Activated naive CD8-positive, alpha-beta T cell treated with anti-CD3 and anti-CD28 coated beads, Interleukin-2, amount 10 ng/mL, durations not matched to agents 7 days and 5 days (primary cell): ENCODE measurements at regions not wholly inside any gene's neighbourhood (a gene's known extent, or its start where the extent isn't known, plus 50 kb on each side); places are given as distances from the start of the nearest gene placed in this dataset.

Experiments used
- ATAC-seq: fragments of 150-1000 bp; cut with Tn5 transposase; one replicate; pipeline ENCODE4 v1.10.0; 2021; ENCODE audit warnings: low read depth, moderate library complexity
- POLR2A ChIA-PET: fragments of 350-600 bp; sonication (Branson Sonifier 250); formaldehyde crosslinking; loops from one replicate; lab custom pipeline; 2021; ENCODE audit warnings: antibody characterized with exemption; lab: Charles Lee
- DNase-seq: peaks from one replicate; pipeline ENCODE4 v3.0.0; 2021
- H3K27ac Mint-ChIP-seq: one replicate; pipeline ENCODE4 v1.8.0; 2022; ENCODE audit warnings: mild to moderate bottlenecking, mixed read lengths
- H3K27me3 Mint-ChIP-seq: one replicate; pipeline ENCODE4 v1.8.0; 2022; ENCODE audit warnings: mild to moderate bottlenecking, moderate library complexity, mixed read lengths
- H3K36me3 Mint-ChIP-seq: one replicate; pipeline ENCODE4 v1.8.0; 2021; ENCODE audit warnings: mild to moderate bottlenecking, mixed read lengths
- H3K4me1 Mint-ChIP-seq: one replicate; pipeline ENCODE4 v1.8.0; 2021; ENCODE audit warnings: mixed read lengths
- H3K4me3 Mint-ChIP-seq: one replicate; pipeline ENCODE4 v1.8.0; 2022; ENCODE audit warnings: mild to moderate bottlenecking, moderate library complexity, mixed read lengths
- H3K9me3 Mint-ChIP-seq: one replicate; pipeline ENCODE4 v1.8.0; 2021; ENCODE audit warnings: mixed read lengths

DNA sequence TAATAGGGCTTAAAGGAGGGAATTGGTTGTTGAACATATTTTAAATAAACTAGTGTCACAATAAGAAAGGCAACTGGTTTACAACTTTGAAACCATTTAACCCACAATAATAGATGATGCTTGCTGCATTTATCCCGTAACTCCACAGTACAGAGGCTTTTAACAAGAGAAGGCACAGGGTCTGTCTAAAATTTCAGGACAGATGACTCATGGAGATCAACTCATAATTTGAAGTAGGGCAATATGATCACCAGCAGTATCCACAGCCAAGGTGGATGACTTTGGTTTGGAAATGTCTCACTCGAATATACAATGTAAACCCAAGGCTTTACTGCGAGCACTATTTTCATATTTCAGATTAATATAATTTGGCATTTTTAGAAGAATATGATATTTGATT is 340.2 kb downstream of the LRIG3 start:
- POLR2A ChIA-PET = no interaction called here
- ATAC-seq (no peak), DNase-seq (no peak)
- no peaks in the 10 kb centered on the region for H3K36me3 Mint-ChIP-seq
- H3K27me3 Mint-ChIP-seq = no peaks in the 10 kb centered on the region
- H3K4me3 Mint-ChIP-seq = no peak overlapping the region
- no peak overlapping the region for H3K27ac Mint-ChIP-seq
- no peaks in the 10 kb centered on the region for H3K4me1 Mint-ChIP-seq
- no peaks in the 10 kb centered on the region for H3K9me3 Mint-ChIP-seq

DNA sequence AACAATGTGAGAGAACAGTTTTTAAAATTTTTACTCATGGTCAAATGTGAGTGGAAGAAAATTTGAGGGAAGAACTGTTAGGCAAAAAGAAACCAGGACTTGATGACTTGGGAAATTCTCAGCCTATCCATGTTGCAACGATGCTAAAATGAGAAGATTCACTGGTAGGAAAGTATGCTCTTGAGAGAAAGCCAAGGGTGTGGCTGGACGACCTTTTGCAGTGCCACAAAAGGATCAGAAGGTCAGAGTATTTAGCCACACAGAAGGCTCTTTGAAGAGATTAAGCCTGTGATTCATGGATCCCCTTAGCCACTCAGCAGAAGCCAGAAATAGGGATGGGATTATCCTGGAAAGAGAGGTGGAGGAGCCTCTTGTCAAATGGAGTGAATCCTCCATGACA is 336.8 kb downstream of the LRIG3 start:
- no peaks in the 10 kb centered on the region for H3K4me1 Mint-ChIP-seq
- POLR2A ChIA-PET = no interaction called here
- no peak overlapping the region for H3K27ac Mint-ChIP-seq
- no peaks in the 10 kb centered on the region for H3K9me3 Mint-ChIP-seq
- no peaks in the 10 kb centered on the region for H3K27me3 Mint-ChIP-seq
- H3K4me3 Mint-ChIP-seq = no peak overlapping the region
- DNase-seq (no peak), ATAC-seq (no peak)
- no peaks in the 10 kb centered on the region for H3K36me3 Mint-ChIP-seq

DNA sequence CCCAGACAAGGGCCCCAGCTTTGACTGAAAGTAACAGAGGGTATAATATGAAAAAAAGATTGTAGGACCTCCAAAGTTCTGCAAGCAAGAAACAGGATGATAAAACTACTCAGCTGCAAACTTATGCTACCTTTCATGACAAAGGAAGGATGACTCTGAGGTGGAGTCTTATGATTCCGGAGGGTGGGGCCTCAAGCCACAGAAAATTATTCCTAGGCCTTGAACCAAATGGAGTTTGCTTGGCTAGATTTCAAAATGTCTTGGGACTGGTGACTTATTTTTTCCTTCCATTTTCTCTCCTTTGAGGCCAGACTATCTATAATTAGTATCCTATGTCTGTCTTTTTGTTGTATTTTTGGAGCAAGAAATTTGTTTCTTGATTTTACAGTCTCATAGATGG is 336.4 kb downstream of the LRIG3 start:
- H3K4me1 Mint-ChIP-seq = no peaks in the 10 kb centered on the region
- no peak for DNase-seq
- no peak overlapping the region for H3K27ac Mint-ChIP-seq
- no peaks in the 10 kb centered on the region for H3K9me3 Mint-ChIP-seq
- H3K4me3 Mint-ChIP-seq = no peak overlapping the region
- POLR2A ChIA-PET = no interaction called here
- ATAC-seq = no peak
- H3K36me3 Mint-ChIP-seq = no peaks in the 10 kb centered on the region
- H3K27me3 Mint-ChIP-seq = no peaks in the 10 kb centered on the region

DNA sequence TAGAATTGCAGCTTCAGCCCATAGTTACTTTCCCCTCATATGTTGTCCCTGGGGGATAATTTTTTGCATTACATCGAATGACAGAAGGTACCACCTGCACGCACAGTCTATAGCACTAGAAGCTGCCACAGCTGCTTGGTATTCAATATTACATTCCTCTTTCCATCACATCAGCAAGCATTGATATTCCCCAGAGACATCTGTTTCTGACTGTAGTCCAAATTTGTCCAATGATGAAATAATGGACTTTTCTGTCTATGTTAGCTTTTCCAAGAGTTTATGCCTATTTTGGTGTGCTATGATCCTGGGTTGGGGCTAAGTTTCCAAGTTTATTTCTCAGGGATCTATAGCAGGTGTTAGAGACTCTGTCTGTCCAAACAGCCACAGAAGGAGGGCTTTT is 335.4 kb downstream of the LRIG3 start:
- no peak for ATAC-seq
- POLR2A ChIA-PET = no interaction called here
- no peak for DNase-seq
- Mint-ChIP-seq H3K36me3 (no peaks in the 10 kb centered on the region), H3K4me1 (no peaks in the 10 kb centered on the region), H3K9me3 (no peaks in the 10 kb centered on the region), H3K27me3 (no peaks in the 10 kb centered on the region), H3K4me3 (no peak overlapping the region), H3K27ac (no peak overlapping the region)

DNA sequence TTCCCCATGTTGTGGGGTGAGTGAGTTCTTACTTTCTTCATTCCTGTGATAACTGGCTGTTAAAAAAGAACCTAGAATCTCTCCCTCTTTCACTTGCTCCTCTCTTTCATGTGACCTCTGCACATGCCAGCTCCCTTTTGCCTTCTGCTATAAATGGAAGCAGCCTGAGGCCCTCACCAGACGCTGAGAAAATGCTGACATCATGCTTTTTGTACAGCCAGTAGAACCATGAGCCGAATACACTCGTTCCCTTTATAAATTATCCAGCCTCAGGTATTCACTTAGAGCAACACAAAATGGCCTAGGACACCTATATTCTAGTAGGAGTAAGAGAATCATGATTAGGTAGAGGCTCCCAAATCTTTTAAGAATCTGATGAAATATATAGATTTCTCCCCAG is 333.5 kb downstream of the LRIG3 start:
- H3K27ac Mint-ChIP-seq = no peak overlapping the region
- POLR2A ChIA-PET = no interaction called here
- H3K4me1 Mint-ChIP-seq = no peaks in the 10 kb centered on the region
- no peaks in the 10 kb centered on the region for H3K9me3 Mint-ChIP-seq
- H3K36me3 Mint-ChIP-seq = no peaks in the 10 kb centered on the region
- no peak overlapping the region for H3K4me3 Mint-ChIP-seq
- DNase-seq (no peak), ATAC-seq (no peak)
- no peaks in the 10 kb centered on the region for H3K27me3 Mint-ChIP-seq

DNA sequence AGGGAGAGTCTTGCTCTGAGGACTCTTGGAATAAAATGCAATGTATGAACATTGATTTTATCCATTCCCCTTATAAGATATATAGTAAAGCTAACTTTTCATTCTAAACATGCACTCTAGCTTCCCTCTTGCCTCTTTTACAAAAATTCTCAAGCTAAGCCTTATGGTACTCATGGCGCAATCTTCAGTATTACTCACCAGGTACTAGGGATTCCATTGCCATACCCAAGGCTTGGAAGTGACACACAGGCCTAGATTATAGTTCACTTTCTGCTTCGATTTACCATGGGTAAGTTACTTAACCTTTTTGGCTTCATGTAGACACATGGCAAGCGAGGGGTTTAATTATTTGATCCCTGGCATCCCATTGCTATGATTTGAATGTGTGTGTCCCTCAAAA is 331.5 kb downstream of the LRIG3 start:
- no peak overlapping the region for H3K4me3 Mint-ChIP-seq
- ATAC-seq = no peak

DNA sequence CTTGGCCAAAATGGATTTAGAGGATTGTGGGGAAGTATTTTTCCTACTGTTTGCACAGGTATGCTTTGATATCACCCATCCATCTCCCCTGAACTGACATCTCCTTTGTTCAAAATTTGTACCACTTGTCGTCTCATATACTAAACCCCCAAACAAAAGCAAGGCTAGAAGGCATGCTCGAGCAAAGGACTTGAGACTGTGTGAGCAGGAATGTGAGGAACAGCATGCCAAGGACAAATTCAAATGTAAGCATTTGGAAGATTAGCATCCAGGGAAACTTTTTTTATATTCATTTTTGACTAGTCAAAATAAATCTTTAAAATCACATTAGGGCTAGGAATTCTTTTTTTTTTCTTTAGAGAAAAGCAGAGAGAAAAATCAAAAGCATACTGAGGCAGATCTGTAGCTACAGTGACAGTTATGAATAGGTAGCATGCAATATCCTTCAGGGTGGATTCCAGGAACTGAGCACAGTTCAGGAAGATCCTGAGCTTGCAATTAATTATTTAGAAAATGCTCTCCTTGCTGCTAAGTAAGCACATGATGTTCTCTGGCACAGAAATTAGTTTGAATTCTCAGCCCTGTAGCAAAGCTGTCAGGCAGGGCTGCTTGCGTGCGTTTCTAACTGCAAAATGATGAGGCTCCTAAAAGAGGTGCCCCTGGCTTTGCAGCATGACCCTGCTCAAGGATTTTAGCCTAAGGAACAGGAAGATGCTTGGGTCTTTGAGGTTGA is 327.7 kb downstream of the LRIG3 start:
- no peaks in the 10 kb centered on the region for H3K9me3 Mint-ChIP-seq
- POLR2A ChIA-PET = no interaction called here
- H3K36me3 Mint-ChIP-seq = no peaks in the 10 kb centered on the region
- no peaks in the 10 kb centered on the region for H3K4me1 Mint-ChIP-seq
- H3K27me3 Mint-ChIP-seq = no peaks in the 10 kb centered on the region
- H3K4me3 Mint-ChIP-seq = no peak overlapping the region
- no peak overlapping the region for H3K27ac Mint-ChIP-seq
- ATAC-seq (no peak), DNase-seq (no peak)

More for the DNA sequence above, 331.5 kb downstream of the LRIG3 start:
- Mint-ChIP-seq H3K9me3 (no peaks in the 10 kb centered on the region), H3K27ac (no peak overlapping the region), H3K27me3 (no peaks in the 10 kb centered on the region), H3K4me1 (no peaks in the 10 kb centered on the region), H3K36me3 (no peaks in the 10 kb centered on the region)
- POLR2A ChIA-PET = no interaction called here
- no peak for DNase-seq

DNA sequence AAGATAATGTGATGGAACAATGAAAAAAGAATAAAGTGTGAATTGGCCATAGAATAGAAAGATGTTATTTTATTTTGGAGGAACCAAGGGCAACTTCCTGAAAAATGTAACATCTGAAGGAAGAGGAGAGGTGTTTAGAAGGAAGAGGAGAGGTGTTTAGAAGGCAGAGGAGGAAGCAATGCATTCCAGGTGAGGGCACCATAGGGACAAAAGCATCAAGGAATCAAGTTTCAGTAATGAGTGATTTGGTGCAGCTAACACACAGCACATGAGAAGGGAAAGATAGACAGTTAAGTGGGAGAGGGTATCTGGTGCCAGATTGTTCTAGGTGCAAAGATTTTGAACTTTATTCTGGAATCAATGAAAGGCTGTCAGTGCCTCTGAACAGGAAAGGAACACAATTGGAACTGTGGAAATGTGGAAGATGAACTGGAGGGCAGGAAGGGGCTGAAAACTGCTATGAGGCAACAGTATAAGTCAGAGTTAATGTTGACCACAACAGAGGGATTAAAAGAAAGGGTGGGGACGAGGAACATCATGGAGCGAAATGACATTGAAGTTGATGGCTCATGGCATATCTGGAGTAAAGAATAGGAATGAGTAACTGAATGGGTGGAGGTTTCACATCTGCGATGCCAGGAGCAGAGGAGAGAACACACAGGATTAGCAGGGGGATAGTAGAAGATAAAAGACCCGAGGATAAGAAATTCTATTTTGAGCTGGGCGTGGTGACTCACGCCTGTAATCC is 326.6 kb downstream of the LRIG3 start:
- Mint-ChIP-seq H3K27me3 (no peaks in the 10 kb centered on the region), H3K4me3 (no peak overlapping the region), H3K27ac (no peak overlapping the region)

DNA sequence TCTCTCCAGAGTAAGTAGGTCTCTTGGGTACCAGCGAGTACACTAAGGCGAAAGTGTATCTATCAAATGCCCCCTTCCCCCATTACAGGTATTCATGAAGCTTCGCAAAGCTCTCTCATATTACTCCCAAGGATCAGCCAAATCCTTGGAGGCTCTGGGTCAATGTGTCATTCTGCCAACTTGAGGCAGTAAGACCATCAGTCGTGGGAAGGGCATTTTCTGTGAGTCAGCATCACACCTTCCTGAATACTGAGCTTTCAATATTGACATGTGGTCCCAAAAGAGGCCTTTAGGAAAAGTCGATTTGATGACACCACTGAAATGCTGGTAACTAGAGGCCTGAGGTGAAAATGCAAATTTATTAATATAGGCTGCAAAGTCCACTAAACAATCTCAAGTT is 323.9 kb downstream of the LRIG3 start:
- H3K27me3 Mint-ChIP-seq = no peaks in the 10 kb centered on the region
- no peaks in the 10 kb centered on the region for H3K4me1 Mint-ChIP-seq
- no peak for DNase-seq
- H3K4me3 Mint-ChIP-seq = no peak overlapping the region
- no peak for ATAC-seq
- POLR2A ChIA-PET = no interaction called here
- H3K9me3 Mint-ChIP-seq = no peaks in the 10 kb centered on the region
- H3K36me3 Mint-ChIP-seq = no peaks in the 10 kb centered on the region
- H3K27ac Mint-ChIP-seq = no peak overlapping the region

More for the DNA sequence above, 326.6 kb downstream of the LRIG3 start:
- Mint-ChIP-seq H3K36me3 (no peaks in the 10 kb centered on the region), H3K4me1 (no peaks in the 10 kb centered on the region), H3K9me3 (no peaks in the 10 kb centered on the region)
- POLR2A ChIA-PET = no interaction called here
- no peak for DNase-seq
- ATAC-seq = no peak

DNA sequence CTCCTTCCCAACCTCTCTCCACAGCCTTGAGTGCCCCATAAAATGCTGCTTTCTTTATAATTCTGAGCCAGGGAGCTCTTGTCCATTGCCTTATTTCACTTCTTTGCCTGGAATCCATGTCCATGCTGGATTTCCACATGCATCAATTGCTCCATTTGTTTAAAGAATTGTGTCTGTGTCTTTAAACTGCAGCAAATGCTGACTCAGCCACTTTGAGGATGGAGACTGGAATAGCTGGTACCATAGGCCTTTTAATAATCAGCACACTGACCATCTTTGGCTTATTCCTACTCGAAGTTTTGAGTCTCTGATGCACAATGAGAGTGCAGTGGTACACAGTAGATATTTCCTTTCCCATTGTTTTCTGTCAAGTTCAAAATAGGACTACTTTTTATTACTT is 318.8 kb downstream of the LRIG3 start:
- H3K27ac Mint-ChIP-seq = no peak overlapping the region
- H3K9me3 Mint-ChIP-seq = peaks cover 3% of the 10 kb centered on the region
- DNase-seq (no peak), ATAC-seq (no peak)
- H3K36me3 Mint-ChIP-seq = no peaks in the 10 kb centered on the region
- H3K4me3 Mint-ChIP-seq = no peak overlapping the region
- POLR2A ChIA-PET = no interaction called here
- peaks cover 1% of the 10 kb centered on the region for H3K27me3 Mint-ChIP-seq
- H3K4me1 Mint-ChIP-seq = no peaks in the 10 kb centered on the region

DNA sequence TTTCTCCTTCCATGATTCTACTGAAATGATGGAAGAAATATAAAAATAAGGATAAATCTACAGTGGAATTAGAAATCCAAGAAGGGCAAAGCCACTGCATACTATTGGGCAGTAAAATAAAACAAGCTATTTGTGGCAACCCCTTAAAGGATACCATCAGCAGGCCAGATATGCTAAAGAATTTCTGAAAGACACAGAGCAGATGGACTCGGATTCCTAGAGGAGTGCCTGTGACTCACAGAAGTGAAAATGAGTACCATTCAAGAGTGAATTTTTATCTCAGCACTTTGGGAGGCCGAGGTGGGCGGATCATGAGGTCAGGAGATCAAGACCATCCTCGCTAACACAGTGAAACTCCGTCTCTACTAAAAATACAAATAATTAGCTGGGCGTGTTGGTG is 318.1 kb downstream of the LRIG3 start:
- no peak overlapping the region for H3K4me3 Mint-ChIP-seq
- H3K9me3 Mint-ChIP-seq = peaks cover 3% of the 10 kb centered on the region
- H3K27ac Mint-ChIP-seq = no peak overlapping the region
- ATAC-seq (no peak), DNase-seq (no peak)
- H3K36me3 Mint-ChIP-seq = no peaks in the 10 kb centered on the region
- no peaks in the 10 kb centered on the region for H3K4me1 Mint-ChIP-seq
- POLR2A ChIA-PET = no interaction called here
- H3K27me3 Mint-ChIP-seq = peaks cover 1% of the 10 kb centered on the region

DNA sequence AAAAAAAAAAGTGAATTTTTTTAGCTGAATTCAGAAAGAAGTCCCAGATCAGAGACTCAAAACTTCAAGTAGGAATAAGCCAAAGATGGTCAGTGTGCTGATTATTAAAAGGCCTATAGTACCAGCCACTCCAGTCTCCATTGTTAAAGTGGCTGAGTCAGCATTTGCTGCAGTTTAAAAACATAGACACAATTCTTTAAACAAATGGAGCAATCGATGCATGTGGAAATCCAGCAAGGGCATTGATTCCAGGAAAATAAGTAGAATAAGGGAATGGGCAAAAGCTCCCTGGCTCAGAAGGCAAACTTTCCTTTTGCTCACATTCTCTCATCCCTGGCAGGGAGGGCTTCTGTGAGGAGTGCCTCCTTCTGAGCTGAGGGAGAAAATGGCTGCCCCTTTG is 317.6 kb downstream of the LRIG3 start:
- H3K4me3 Mint-ChIP-seq = no peak overlapping the region
- DNase-seq = no peak
- POLR2A ChIA-PET = no interaction called here
- ATAC-seq = no peak
- H3K36me3 Mint-ChIP-seq = no peaks in the 10 kb centered on the region
- H3K27ac Mint-ChIP-seq = no peak overlapping the region
- peaks cover 1% of the 10 kb centered on the region for H3K27me3 Mint-ChIP-seq
- peaks cover 3% of the 10 kb centered on the region for H3K9me3 Mint-ChIP-seq
- no peaks in the 10 kb centered on the region for H3K4me1 Mint-ChIP-seq

DNA sequence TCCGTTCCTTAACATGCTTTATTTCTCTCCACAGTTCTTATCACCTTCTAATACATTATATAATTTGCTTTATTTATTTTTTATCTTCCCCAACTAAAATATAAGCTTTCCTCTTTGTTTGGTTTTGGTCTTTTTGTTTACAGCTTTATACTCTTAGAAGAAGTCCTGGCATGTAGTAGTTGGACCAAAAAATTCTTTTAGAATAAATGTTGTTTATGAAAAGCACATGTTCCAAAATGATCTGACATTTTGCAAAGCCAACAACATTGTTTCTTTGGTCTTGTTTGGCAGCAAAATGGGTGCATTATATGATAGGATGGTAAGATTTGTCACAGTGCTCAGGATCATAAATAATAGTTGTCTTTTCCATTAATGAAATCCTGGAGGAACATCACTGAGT is 312.5 kb downstream of the LRIG3 start:
- ATAC-seq = no peak
- no peak overlapping the region for H3K4me3 Mint-ChIP-seq
- H3K36me3 Mint-ChIP-seq = no peaks in the 10 kb centered on the region
- peaks cover 3% of the 10 kb centered on the region for H3K9me3 Mint-ChIP-seq
- POLR2A ChIA-PET = no interaction called here
- peaks cover 1% of the 10 kb centered on the region for H3K27me3 Mint-ChIP-seq
- H3K4me1 Mint-ChIP-seq = no peaks in the 10 kb centered on the region
- no peak for DNase-seq
- H3K27ac Mint-ChIP-seq = no peak overlapping the region

DNA sequence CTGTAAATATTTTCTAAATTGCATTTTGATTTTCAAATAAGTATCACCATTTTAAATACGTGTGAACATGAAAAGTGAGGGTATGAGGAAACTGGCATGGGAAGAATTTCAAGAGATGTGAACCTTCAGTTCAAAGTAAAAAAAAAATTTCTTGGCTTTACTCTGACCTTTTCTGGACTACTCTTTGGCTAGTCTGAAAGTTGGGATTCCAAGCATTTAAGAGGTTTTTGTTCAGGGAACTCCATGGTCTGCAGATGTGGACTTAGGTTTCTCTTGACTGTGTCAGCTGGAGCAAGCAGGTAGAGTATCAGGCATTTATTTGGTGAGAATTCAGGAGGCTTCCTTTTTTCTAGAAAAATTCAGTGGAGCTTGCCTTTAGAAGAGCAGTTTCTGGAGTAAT is 311.6 kb downstream of the LRIG3 start:
- no peaks in the 10 kb centered on the region for H3K36me3 Mint-ChIP-seq
- H3K9me3 Mint-ChIP-seq = no peaks in the 10 kb centered on the region
- ATAC-seq = no peak
- H3K27ac Mint-ChIP-seq = no peak overlapping the region
- no peak overlapping the region for H3K4me3 Mint-ChIP-seq
- peaks cover 1% of the 10 kb centered on the region for H3K27me3 Mint-ChIP-seq
- POLR2A ChIA-PET = no interaction called here
- no peak for DNase-seq
- H3K4me1 Mint-ChIP-seq = no peaks in the 10 kb centered on the region
